CD4-positive, CD25-positive, alpha-beta regulatory T cell (primary cell): ENCODE measurements at regions not wholly inside any gene's neighbourhood (a gene's known extent, or its start where the extent isn't known, plus 50 kb on each side); places are given as distances from the start of the nearest gene placed in this dataset.
"Not testable (repeated sequence)": the region's sequence is repeated elsewhere in the genome, so short reads cannot be mapped to it uniquely, and the experiment has no call there.

Source experiments
- ATAC-seq, 2 donors: fragments of 150-1000 bp; cut with Tn5 transposase; one replicate each; pipeline ENCODE4 v1.10.0; 2021; ENCODE audit warnings: low read depth in 2 of 2, moderate number of reproducible peaks in 2 of 2, moderate library complexity in 1 of 2
- DNase-seq, 3 donors: peaks; one replicate each; pipeline versions ENCODE4 v3.0.0 to v3.0.0-alpha.2; 2012 to 2022; ENCODE audit warnings: mixed read lengths in 1 of 3
- H3K27ac ChIP-seq: one replicate; pipeline ENCODE4 v1.7.0; 2013; ENCODE audit warnings: mild to moderate bottlenecking, low read length; ENCODE audit not compliant: insufficient read depth, poor library complexity, severe bottlenecking
- H3K27me3 ChIP-seq: one replicate; pipeline ENCODE4 v1.7.0; 2013; ENCODE audit warnings: low read length; ENCODE audit not compliant: control insufficient read depth, insufficient read depth
- H3K36me3 ChIP-seq: one replicate; pipeline ENCODE4 v1.7.0; 2013; ENCODE audit warnings: mild to moderate bottlenecking, low read length, moderate library complexity; ENCODE audit not compliant: control insufficient read depth, insufficient read depth
- H3K4me1 ChIP-seq: 2 replicates; pipeline ENCODE4 v1.7.0; 2013; ENCODE audit warnings: mild to moderate bottlenecking, low read length; ENCODE audit not compliant: insufficient read depth, control insufficient read depth, poor library complexity, severe bottlenecking
- H3K4me3 ChIP-seq: one replicate; pipeline ENCODE4 v1.7.0; 2013; ENCODE audit warnings: low read depth, mild to moderate bottlenecking, low read length, moderate library complexity
- H3K9me3 ChIP-seq, 2 experiments: 1 replicate in 1 of 2; 2 replicates in 1 of 2; pipeline ENCODE4 v1.7.0; 2013; ENCODE audit warnings: low read length in 2 of 2, mild to moderate bottlenecking in 1 of 2, moderate library complexity in 1 of 2; ENCODE audit not compliant: control insufficient read depth in 2 of 2
- H3K27ac Mint-ChIP-seq, 3 donors: one replicate each; pipeline ENCODE4 v1.8.0; 2020 to 2022; ENCODE audit warnings: mild to moderate bottlenecking in 3 of 3, mixed read lengths in 3 of 3, moderate library complexity in 2 of 3
- H3K27me3 Mint-ChIP-seq: one replicate; pipeline ENCODE4 v1.8.0; 2022; ENCODE audit warnings: mild to moderate bottlenecking, mixed read lengths
- H3K36me3 Mint-ChIP-seq: one replicate; pipeline ENCODE4 v1.8.0; 2020; ENCODE audit warnings: mixed read lengths
- H3K4me1 Mint-ChIP-seq, 4 donors: one replicate each; pipeline ENCODE4 v1.8.0; 2020 to 2022; ENCODE audit warnings: mixed read lengths in 4 of 4, mild to moderate bottlenecking in 1 of 4
- H3K4me3 Mint-ChIP-seq, 4 donors: one replicate each; pipeline ENCODE4 v1.8.0; 2020 to 2022; ENCODE audit warnings: mild to moderate bottlenecking in 4 of 4, mixed read lengths in 4 of 4, moderate library complexity in 3 of 4
- H3K9me3 Mint-ChIP-seq, 7 donors: one replicate each; pipeline ENCODE4 v1.8.0; 2020 to 2022; ENCODE audit warnings: mixed read lengths in 7 of 7, mild to moderate bottlenecking in 3 of 7, moderate library complexity in 2 of 7

GRCh38 chr4:27428661-27429060 is 568.0 kb downstream of the STIM2 start:
- no peaks in the 10 kb centered on the region for H3K27me3 Mint-ChIP-seq
- H3K36me3 ChIP-seq = no peaks in the 10 kb centered on the region
- peaks cover 0 to 8% (median 0%) of the 10 kb centered on the region in 7 donors for H3K9me3 Mint-ChIP-seq
- H3K36me3 Mint-ChIP-seq = no peaks in the 10 kb centered on the region
- H3K27ac ChIP-seq = no peak overlapping the region
- no peaks in the 10 kb centered on the region for H3K4me1 ChIP-seq
- H3K9me3 ChIP-seq = no peaks in the 10 kb centered on the region
- ATAC-seq = no peak
- no peak overlapping the region for H3K4me3 Mint-ChIP-seq
- H3K4me3 ChIP-seq = no peak overlapping the region
- H3K4me1 Mint-ChIP-seq = no peaks in the 10 kb centered on the region
- no peaks in the 10 kb centered on the region for H3K27me3 ChIP-seq
- H3K27ac Mint-ChIP-seq = no peak overlapping the region
- no peak for DNase-seq

- no peaks in the 10 kb centered on the region for H3K4me1 ChIP-seq
- Mint-ChIP-seq H3K4me1 (no peaks in the 10 kb centered on the region), H3K27ac (no peak overlapping the region), H3K36me3 (no peaks in the 10 kb centered on the region), H3K4me3 (no peak overlapping the region), H3K9me3 (peaks cover 0 to 11% (median 3%) of the 10 kb centered on the region in 7 donors), H3K27me3 (no peaks in the 10 kb centered on the region)
- no peak overlapping the region for H3K27ac ChIP-seq
- no peaks in the 10 kb centered on the region for H3K9me3 ChIP-seq
- H3K36me3 ChIP-seq = no peaks in the 10 kb centered on the region
- no peak overlapping the region for H3K4me3 ChIP-seq
- no peak for ATAC-seq
- DNase-seq = no peak
- no peaks in the 10 kb centered on the region for H3K27me3 ChIP-seq
These were observed 568.8 kb downstream of the STIM2 start for GRCh38 chr4:27429364-27429871.

- Mint-ChIP-seq H3K27ac (no peak overlapping the region), H3K36me3 (no peaks in the 10 kb centered on the region), H3K9me3 (peaks cover 0 to 7% (median 2%) of the 10 kb centered on the region in 7 donors), H3K4me3 (no peak overlapping the region), H3K27me3 (no peaks in the 10 kb centered on the region), H3K4me1 (no peaks in the 10 kb centered on the region)
- Histone ChIP-seq H3K9me3 (no peaks in the 10 kb centered on the region), H3K4me3 (no peak overlapping the region), H3K36me3 (no peaks in the 10 kb centered on the region), H3K27ac (no peak overlapping the region), H3K4me1 (no peaks in the 10 kb centered on the region), H3K27me3 (no peaks in the 10 kb centered on the region)
- no peak for ATAC-seq
- no peak for DNase-seq
These were observed 581.5 kb downstream of the STIM2 start for GRCh38 chr4:27442146-27442545.

GRCh38 chr4:27442661-27443060 is 582.0 kb downstream of the STIM2 start:
- H3K9me3 Mint-ChIP-seq = not testable (repeated sequence)

GRCh38 chr4:27463816-27464215 is 603.2 kb downstream of the STIM2 start:
- H3K27ac Mint-ChIP-seq = no peak overlapping the region
- peaks cover 0 to 11% (median 7%) of the 10 kb centered on the region in 7 donors for H3K9me3 Mint-ChIP-seq
- no peaks in the 10 kb centered on the region for H3K36me3 Mint-ChIP-seq
- Histone ChIP-seq H3K4me3 (no peak overlapping the region), H3K27me3 (no peaks in the 10 kb centered on the region), H3K36me3 (no peaks in the 10 kb centered on the region), H3K27ac (no peak overlapping the region), H3K9me3 (no peaks in the 10 kb centered on the region), H3K4me1 (no peaks in the 10 kb centered on the region)
- ATAC-seq (no peak), DNase-seq (no peak)
- H3K4me3 Mint-ChIP-seq = no peak overlapping the region
- no peaks in the 10 kb centered on the region for H3K4me1 Mint-ChIP-seq
- no peaks in the 10 kb centered on the region for H3K27me3 Mint-ChIP-seq

More at GRCh38 chr4:27442661-27443060, 582.0 kb downstream of the STIM2 start:
- not testable (repeated sequence) for H3K4me1 Mint-ChIP-seq, H3K36me3 Mint-ChIP-seq, ATAC-seq, H3K9me3 ChIP-seq, H3K4me3 Mint-ChIP-seq, H3K27me3 Mint-ChIP-seq, H3K4me3 ChIP-seq, H3K27ac ChIP-seq, H3K36me3 ChIP-seq, H3K4me1 ChIP-seq, DNase-seq, H3K27ac Mint-ChIP-seq, H3K27me3 ChIP-seq

- Histone ChIP-seq H3K36me3 (no peaks in the 10 kb centered on the region), H3K27ac (no peak overlapping the region), H3K27me3 (no peaks in the 10 kb centered on the region), H3K9me3 (no peaks in the 10 kb centered on the region), H3K4me3 (no peak overlapping the region), H3K4me1 (no peaks in the 10 kb centered on the region)
- DNase-seq (no peak), ATAC-seq (no peak)
- Mint-ChIP-seq H3K27ac (no peak overlapping the region), H3K27me3 (no peaks in the 10 kb centered on the region), H3K9me3 (peaks cover 2 to 16% (median 8%) of the 10 kb centered on the region in 7 donors), H3K36me3 (no peaks in the 10 kb centered on the region), H3K4me1 (no peaks in the 10 kb centered on the region), H3K4me3 (no peak overlapping the region)
These were observed 606.7 kb downstream of the STIM2 start for GRCh38 chr4:27467351-27467750.

GRCh38 chr4:27472364-27472763 is 611.7 kb downstream of the STIM2 start:
- H3K36me3 Mint-ChIP-seq = no peaks in the 10 kb centered on the region
- no peak for DNase-seq
- no peaks in the 10 kb centered on the region for H3K27me3 Mint-ChIP-seq
- Histone ChIP-seq H3K4me3 (no peak overlapping the region), H3K27me3 (no peaks in the 10 kb centered on the region), H3K4me1 (no peaks in the 10 kb centered on the region), H3K36me3 (no peaks in the 10 kb centered on the region), H3K9me3 (no peaks in the 10 kb centered on the region), H3K27ac (no peak overlapping the region)
- H3K4me1 Mint-ChIP-seq = no peaks in the 10 kb centered on the region
- no peak for ATAC-seq
- H3K27ac Mint-ChIP-seq = no peak overlapping the region
- peaks cover 2 to 10% (median 4%) of the 10 kb centered on the region in 7 donors for H3K9me3 Mint-ChIP-seq
- no peak overlapping the region for H3K4me3 Mint-ChIP-seq

- no peaks in the 10 kb centered on the region for H3K27me3 Mint-ChIP-seq
- Histone ChIP-seq H3K27ac (no peak overlapping the region), H3K4me1 (no peaks in the 10 kb centered on the region), H3K27me3 (no peaks in the 10 kb centered on the region), H3K9me3 (no peaks in the 10 kb centered on the region), H3K4me3 (no peak overlapping the region), H3K36me3 (no peaks in the 10 kb centered on the region)
- no peak for ATAC-seq
- no peak overlapping the region for H3K27ac Mint-ChIP-seq
- H3K9me3 Mint-ChIP-seq = peaks cover 2 to 10% (median 4%) of the 10 kb centered on the region in 7 donors
- no peak overlapping the region for H3K4me3 Mint-ChIP-seq
- no peaks in the 10 kb centered on the region for H3K36me3 Mint-ChIP-seq
- H3K4me1 Mint-ChIP-seq = no peaks in the 10 kb centered on the region
- no peak for DNase-seq
These were observed 614.0 kb downstream of the STIM2 start for GRCh38 chr4:27474691-27475090.
